IPS DF 4.7 (cell line): ENCODE measurements at regions not wholly inside any gene's neighbourhood (a gene's known extent, or its start where the extent isn't known, plus 50 kb on each side); places are given as distances from the start of the nearest gene placed in this dataset.
"Not testable (repeated sequence)": the region's sequence is repeated elsewhere in the genome, so short reads cannot be mapped to it uniquely, and the experiment has no call there.

Source experiments
- DNase-seq: peaks from one replicate; pipeline ENCODE4 v3.0.0-alpha.2; 2013; ENCODE audit warnings: low spot score; ENCODE audit errors: extremely low read depth

DNA sequence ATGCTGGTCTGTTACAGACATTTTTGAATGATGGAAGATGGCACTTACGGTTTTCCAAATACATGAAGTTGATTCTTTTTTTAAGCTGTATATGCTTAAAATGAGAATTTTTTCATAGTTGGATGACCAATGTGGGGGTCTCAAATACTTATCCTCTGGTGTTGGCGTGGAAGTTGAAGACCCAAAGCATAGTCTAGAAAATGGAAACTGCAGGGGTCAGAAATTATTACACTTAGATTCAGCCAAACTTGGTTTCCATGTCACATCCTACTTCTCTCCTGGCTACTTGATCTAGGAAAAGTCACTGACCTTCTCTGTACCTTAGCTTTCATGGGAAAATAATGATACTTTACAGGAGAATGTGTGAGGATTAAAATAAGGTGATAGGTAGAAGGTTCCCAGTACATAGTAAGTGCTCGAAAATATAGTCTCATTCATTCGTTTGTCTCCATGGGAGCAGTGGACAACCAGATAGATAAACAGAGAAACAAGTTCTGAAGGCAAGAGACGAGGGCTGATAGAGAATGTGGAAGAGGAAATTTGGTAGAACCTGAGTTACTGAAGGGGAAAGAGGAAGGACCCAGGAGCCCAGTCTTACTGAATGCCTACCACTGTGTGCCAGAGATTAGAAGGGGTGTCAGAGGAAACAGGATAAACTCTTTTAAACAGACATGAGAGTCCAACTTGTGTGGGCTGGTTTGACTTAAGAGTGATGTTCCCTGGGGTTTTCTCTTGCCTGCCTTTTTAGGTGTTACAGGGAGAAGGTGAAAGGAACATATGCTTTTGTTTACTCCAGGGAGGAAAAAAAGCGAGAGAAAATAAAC lies 560.3 kb upstream of the KLF4 start:
- no peak for DNase-seq

GRCh38 chr9:108049026-108049607 lies 559.5 kb upstream of the KLF4 start:
- no peak for DNase-seq

- DNase-seq: no peak
Measured at GRCh38 chr9:108048406-108049025, 558.9 kb upstream of the KLF4 start.

GRCh38 chr9:108047777-108048176 lies 558.2 kb upstream of the KLF4 start:
- DNase-seq: not testable (repeated sequence)

DNA sequence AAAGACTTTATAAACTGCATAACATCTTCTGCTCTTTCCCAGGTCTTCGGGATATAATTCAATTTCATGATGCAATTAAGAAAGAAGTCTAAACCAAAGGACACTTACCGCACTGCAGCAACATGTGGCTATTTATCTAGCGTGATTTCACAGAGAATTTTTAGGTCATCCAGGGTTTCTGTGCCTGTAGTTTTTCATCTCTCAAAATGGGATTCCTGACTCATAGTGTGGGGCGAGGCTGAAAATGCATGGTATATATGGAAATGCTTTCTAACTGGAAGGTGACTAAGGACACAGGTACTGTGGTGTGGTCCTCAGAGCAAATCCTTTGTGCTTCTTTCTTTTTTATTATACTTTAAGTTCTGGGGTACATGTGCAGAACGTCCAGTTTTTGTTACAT lies 557.7 kb upstream of the KLF4 start:
- no peak for DNase-seq

- DNase-seq: no peak
Measured at GRCh38 chr9:108045851-108046250, 556.3 kb upstream of the KLF4 start.

DNA sequence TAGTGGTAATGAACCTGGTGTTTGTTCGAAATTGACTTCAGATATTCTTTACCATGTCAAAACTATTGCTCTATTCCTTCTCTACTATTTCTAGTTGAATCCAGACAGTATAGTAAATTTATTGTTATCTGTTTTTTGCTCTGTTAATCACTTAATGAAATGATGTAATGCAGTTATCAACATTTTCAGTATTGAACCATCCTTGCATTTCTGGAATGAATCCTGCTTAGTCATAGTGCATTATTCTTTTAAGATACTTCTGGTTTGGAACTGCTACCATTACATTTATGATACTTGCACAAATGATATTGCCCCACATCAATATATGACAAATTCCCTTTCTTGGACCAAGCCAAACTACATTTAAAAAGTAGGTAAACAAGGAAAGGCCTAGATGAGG lies 554.0 kb upstream of the KLF4 start:
- DNase-seq: no peak

DNA sequence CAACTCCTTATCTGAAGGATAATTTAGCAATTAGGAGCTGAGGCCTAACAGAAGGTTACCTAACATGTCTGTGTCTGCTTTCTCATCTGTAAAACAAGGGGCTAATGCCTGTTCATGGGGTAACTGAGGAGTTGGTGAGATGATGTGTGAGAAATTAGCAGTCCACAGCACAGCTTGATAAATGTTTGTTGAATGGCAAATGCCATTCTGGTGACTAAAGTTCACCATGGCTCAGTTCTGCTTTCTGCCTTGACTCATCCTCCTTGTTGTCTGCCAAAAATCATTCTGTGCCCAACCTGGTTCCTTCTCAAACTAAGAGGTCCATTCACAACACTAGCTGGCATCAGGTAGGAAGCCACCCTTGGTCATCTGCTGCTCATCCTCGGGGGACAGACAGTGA lies 552.0 kb upstream of the KLF4 start:
- no peak for DNase-seq

- DNase-seq: no peak
Measured at GRCh38 chr9:108040783-108041182, 551.2 kb upstream of the KLF4 start.

GRCh38 chr9:108039493-108039892 lies 549.9 kb upstream of the KLF4 start:
- DNase-seq: no peak

DNA sequence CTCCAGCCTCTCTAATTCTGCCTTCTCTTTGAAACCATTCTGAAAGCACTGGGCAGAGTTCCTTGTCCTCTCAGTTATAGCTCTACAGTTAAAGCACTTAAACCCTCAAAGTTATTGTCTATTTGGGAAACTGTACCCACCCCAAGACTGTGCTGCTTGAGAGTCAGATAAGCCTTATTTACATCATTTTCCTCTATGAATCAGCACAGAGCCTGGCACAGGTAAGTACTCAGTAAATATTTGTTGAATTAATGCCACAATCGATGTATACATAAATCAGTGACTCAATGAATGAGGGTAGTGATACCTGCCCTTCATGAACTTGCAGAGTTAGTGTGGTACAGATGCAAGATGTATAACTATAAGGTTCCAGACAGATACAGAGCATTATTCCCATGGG lies 549.4 kb upstream of the KLF4 start:
- DNase-seq: no peak

DNA sequence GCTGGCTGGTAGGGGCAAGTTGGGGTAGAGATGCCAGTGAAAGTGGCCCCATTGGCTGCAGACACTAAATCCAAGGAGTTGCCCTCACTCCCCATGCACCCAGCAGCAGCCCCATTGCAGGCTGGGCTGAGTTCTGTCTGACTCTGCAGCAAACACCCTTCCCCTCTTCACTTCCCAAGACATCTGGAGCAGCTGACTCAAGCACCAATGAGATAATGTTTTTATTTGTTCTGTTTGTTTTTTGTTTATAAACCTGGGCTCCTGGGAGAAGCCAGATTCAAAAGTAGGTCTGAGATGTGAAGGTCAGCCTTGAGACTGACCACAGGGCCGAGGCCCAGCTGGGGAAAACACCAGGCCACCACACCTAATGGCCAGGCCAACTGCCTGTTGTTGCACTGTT lies 545.9 kb upstream of the KLF4 start:
- DNase-seq: no peak

GRCh38 chr9:108033976-108034964 lies 544.7 kb upstream of the KLF4 start:
- DNase-seq: no peak

DNA sequence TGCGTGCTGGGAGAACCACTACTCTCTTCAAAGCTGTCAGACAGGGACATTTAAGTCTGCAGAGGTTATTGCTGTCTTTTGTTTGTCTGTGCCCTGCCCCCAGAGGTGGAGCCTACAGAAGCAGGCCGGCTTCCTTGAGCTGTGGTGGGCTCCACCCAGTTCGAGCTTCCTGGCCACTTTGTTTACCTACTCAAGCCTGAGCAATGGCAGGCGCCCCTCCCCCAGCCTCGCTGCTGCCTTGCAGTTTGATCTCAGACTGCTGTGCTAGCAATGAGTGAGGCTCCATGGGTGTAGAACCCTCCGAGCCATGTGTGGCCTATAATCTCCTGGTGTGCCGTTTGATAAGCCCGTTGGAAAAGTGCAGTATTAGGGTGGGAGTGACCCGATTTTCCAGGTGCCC lies 542.5 kb upstream of the KLF4 start:
- not testable (repeated sequence) for DNase-seq

- DNase-seq: not testable (repeated sequence)
Measured at GRCh38 chr9:108031221-108031620, 541.7 kb upstream of the KLF4 start.

DNA sequence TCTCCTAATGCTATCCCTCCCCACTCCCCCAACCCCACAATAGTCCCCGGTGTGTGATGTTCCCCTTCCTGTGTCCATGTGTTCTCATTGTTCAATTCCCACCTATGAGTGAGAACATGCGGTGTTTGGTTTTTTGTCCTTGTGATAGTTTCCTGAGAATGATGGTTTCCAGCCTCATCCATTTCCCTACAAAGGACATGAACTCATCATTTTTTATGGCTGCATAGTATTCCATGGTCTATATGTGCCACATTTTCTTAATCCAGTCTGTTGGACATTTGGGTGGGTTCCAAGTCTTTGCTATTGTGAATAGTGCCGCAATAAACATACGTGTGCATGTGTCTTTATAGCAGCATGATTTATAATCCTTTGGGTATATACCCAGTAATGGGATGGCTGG lies 537.1 kb upstream of the KLF4 start:
- DNase-seq: not testable (repeated sequence)

GRCh38 chr9:108024604-108025003 lies 535.0 kb upstream of the KLF4 start:
- no peak for DNase-seq

DNA sequence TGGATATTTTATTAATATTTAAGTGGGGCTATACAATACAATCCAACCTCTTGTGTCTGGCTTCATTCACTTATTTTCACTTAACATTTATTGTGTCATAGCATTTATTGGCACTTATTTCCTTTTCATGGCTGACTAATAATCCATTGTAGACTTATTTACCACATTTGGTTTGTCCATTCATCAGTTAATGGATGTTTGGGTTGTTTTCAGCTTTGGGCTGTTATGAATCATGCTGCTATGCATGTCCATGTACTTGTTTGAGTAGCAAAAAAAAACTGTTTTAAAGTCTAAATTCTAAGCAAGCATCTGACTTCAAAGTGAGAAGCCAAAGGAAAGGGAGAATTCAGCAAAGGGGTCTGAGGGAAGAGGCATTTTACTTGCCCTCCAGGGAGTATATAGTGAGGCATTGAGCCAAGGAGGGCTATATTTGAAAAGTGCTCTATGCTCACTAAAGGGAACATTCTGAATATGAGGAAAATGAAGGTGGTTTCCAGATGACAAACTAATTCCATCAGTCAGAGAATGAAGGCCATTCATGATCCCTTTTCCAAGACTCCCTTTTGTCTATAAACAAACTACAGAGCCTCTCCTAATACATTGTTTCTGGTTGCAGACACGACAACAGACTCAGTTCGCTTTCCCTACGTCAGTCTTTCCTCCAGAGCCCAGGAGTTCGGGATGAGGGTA lies 532.8 kb upstream of the KLF4 start:
- DNase-seq: no peak

DNA sequence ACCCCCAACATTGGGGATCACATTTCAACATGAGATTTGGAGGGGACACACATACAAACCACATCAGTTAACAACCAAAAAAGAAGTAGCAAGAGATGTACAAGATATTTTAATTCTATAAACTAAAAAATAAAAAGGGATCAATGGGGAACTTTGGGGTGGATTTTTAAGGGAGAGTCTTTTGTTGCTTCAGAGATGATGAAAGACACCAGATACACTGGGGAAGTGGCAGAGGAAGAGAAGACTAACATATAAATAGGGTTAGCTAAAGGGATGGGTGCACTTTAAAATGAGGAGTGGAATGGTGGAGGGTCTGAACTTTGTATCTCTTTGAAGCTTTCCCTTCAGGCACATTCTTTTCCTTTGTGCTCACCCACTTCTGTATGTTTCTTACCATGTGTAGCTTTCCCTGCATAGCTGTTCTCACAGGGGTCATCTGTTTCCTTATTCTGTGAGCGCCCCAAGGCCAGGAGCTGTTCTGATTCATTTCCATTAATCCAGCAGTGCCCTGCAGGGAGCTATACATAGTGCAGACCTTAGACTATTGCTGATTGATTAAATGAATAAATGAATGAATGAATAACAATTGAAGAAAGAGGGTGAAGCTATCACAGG lies 531.6 kb upstream of the KLF4 start:
- DNase-seq: no peak

- DNase-seq: no peak
Measured at GRCh38 chr9:108019821-108020220, 530.3 kb upstream of the KLF4 start.
